ENCODE measurements at regions not wholly inside any gene's neighbourhood (a gene's known extent, or its start where the extent isn't known, plus 50 kb on each side); places are given as distances from the start of the nearest gene placed in this dataset.

- TF ChIP-seq E2F5 (CRISPR knock-in tag; IDR thresholded peaks at IDR 0.05), result no peak
Observed at GRCh38 chr6:44621846-44622245, 234.3 kb downstream of the CDC5L start (continued).

GRCh38 chr6:44622555-44622954 lies 235.0 kb downstream of the CDC5L start:
- Mint-ChIP-seq H3K9me3 (no peaks in the 10 kb centered on the region), H3K4me1 (peaks cover 69% of the 10 kb centered on the region), H3K27ac (no peak overlapping the region), H3K27me3 (ENCODE audit: low read depth) (peaks cover 8% of the 10 kb centered on the region), H3K4me3 (no peak overlapping the region), H3K36me3 (no peaks in the 10 kb centered on the region)
- TF ChIP-seq NFATC4 (CRISPR knock-in tag; IDR thresholded peaks at IDR 0.05) (no peak), PRRX2 (CRISPR knock-in tag; IDR thresholded peaks at IDR 0.05) (no peak), MAX (CRISPR knock-in tag; IDR thresholded peaks at IDR 0.05) (no peak), NFE2L1 (CRISPR knock-in tag; IDR thresholded peaks at IDR 0.05) (no peak), USF2 (CRISPR knock-in tag; IDR thresholded peaks at IDR 0.05) (no peak), FOXK1 (CRISPR knock-in tag; IDR thresholded peaks at IDR 0.05) (no peak), ZNF671 (CRISPR knock-in tag; IDR thresholded peaks at IDR 0.05) (no peak), NFYB (CRISPR knock-in tag; conservative IDR thresholded peaks at IDR 0.05; ENCODE audit: low read depth) (no peak), TEAD4 (CRISPR knock-in tag; IDR thresholded peaks at IDR 0.05) (no peak), ZBTB21 (CRISPR knock-in tag; IDR thresholded peaks at IDR 0.05; ENCODE audit: borderline replicate concordance) (no peak), FOXP1 (CRISPR knock-in tag; IDR thresholded peaks at IDR 0.05; ENCODE audit: borderline replicate concordance) (no peak), FOXJ3 (CRISPR knock-in tag; IDR thresholded peaks at IDR 0.05; ENCODE audit: borderline replicate concordance) (no peak)
- POLR2A ChIA-PET, result no interaction called here
- CTCF ChIA-PET, result interaction anchor here (0.7 kb wide), 1 partner anchor 147 kb away, joined by 3 read pairs; no protein-coding TSS in a partner anchor
- no peak for DNase-seq (ENCODE audit: low spot score)
- ATAC-seq, result no peak

GRCh38 chr6:44622956-44623355 lies 235.4 kb downstream of the CDC5L start:
- no peak overlapping the region for H3K27ac Mint-ChIP-seq
- ChIA-PET POLR2A (no interaction called here), CTCF (interaction anchor here (0.7 kb wide), 1 partner anchor 147 kb away, joined by 3 read pairs; no protein-coding TSS in a partner anchor)
- no peak overlapping the region for H3K4me3 Mint-ChIP-seq
- ATAC-seq (no peak), DNase-seq (ENCODE audit: low spot score) (no peak)
- H3K4me1 Mint-ChIP-seq, result peaks cover 73% of the 10 kb centered on the region
- peaks cover 8% of the 10 kb centered on the region for H3K27me3 Mint-ChIP-seq (ENCODE audit: low read depth)
- TF ChIP-seq TEAD1 (CRISPR knock-in tag; IDR thresholded peaks at IDR 0.05) (no peak), ZNF263 (CRISPR knock-in tag; IDR thresholded peaks at IDR 0.05; ENCODE audit: low read depth) (no peak), E2F5 (CRISPR knock-in tag; IDR thresholded peaks at IDR 0.05) (no peak), TCF7 (CRISPR knock-in tag; IDR thresholded peaks at IDR 0.05; ENCODE audit: low read depth) (no peak), USF1 (CRISPR knock-in tag; IDR thresholded peaks at IDR 0.05) (no peak), ATF2 (CRISPR knock-in tag; IDR thresholded peaks at IDR 0.05; ENCODE audit: borderline replicate concordance, low read depth) (no peak), ELF4 (CRISPR knock-in tag; IDR thresholded peaks at IDR 0.05; ENCODE audit: low read depth) (no peak), ZNF317 (CRISPR knock-in tag; IDR thresholded peaks at IDR 0.05; ENCODE audit: borderline replicate concordance, low read depth) (no peak), MLX (CRISPR knock-in tag; IDR thresholded peaks at IDR 0.05) (no peak)
- no peaks in the 10 kb centered on the region for H3K36me3 Mint-ChIP-seq
- H3K9me3 Mint-ChIP-seq, result no peaks in the 10 kb centered on the region
